Parathyroid adenoma (tissue), 2 donors: ENCODE measurements at regions not wholly inside any gene's neighbourhood (a gene's known extent, or its start where the extent isn't known, plus 50 kb on each side); places are given as distances from the start of the nearest gene placed in this dataset.

Experiments used
- H2AFZ ChIP-seq: fragments of 300-600 bp; sonication (generic); one replicate; pipeline ENCODE4 v1.7.0; 2017; ENCODE audit warnings: antibody characterized with exemption, mild to moderate bottlenecking
- H3K27ac ChIP-seq: fragments of 300-600 bp; sonication (generic); one replicate; pipeline ENCODE4 v1.7.0; 2017
- H3K27me3 ChIP-seq: fragments of 300-600 bp; sonication (generic); one replicate; pipeline ENCODE4 v1.7.0; 2017; ENCODE audit warnings: low read length; ENCODE audit not compliant: control insufficient read depth, insufficient read depth
- H3K36me3 ChIP-seq: fragments of 300-600 bp; sonication (generic); one replicate; pipeline ENCODE4 v1.7.0; 2017; ENCODE audit warnings: low read length; ENCODE audit not compliant: control insufficient read depth, insufficient read depth
- H3K4me1 ChIP-seq: fragments of 300-600 bp; sonication (generic); one replicate; pipeline ENCODE4 v1.7.0; 2017; ENCODE audit warnings: control low read depth
- H3K4me2 ChIP-seq: fragments of 300-600 bp; sonication (generic); one replicate; pipeline ENCODE4 v1.7.0; 2017; ENCODE audit warnings: low read length
- H3K4me3 ChIP-seq: fragments of 300-600 bp; sonication (generic); one replicate; pipeline ENCODE4 v1.7.0; 2017; ENCODE audit warnings: low read depth, low read length
- H3K79me2 ChIP-seq: fragments of 300-600 bp; sonication (generic); one replicate; pipeline ENCODE4 v1.7.0; 2017; ENCODE audit warnings: control low read depth
- H3K9ac ChIP-seq: fragments of 300-600 bp; sonication (generic); one replicate; pipeline ENCODE4 v1.7.0; 2017; ENCODE audit warnings: mild to moderate bottlenecking
- H3K9me3 ChIP-seq: fragments of 300-600 bp; sonication (generic); one replicate; pipeline ENCODE4 v1.7.0; 2017; ENCODE audit warnings: low read length; ENCODE audit not compliant: control insufficient read depth
- CTCF ChIP-seq: fragments of 300-600 bp; sonication (generic); IDR thresholded peaks from one replicate; pipeline ENCODE4 v1.7.0; 2017; ENCODE audit warnings: antibody characterized with exemption, mild to moderate bottlenecking
- donor health status: primary hyperparathyroidism.

GRCh38 chr7:13641714-13642113 is 347.8 kb downstream of the ETV1 start:
- H3K36me3 ChIP-seq: no peaks in the 10 kb centered on the region
- TF ChIP-seq CTCF: no peak
- H3K4me1 ChIP-seq: no peaks in the 10 kb centered on the region
- no peak overlapping the region for H3K27ac ChIP-seq
- no peak overlapping the region for H3K4me3 ChIP-seq
- no peak overlapping the region for H2AFZ ChIP-seq
- no peaks in the 10 kb centered on the region for H3K79me2 ChIP-seq
- no peak overlapping the region for H3K9ac ChIP-seq
- H3K4me2 ChIP-seq: no peak overlapping the region
- H3K27me3 ChIP-seq: no peaks in the 10 kb centered on the region
- no peaks in the 10 kb centered on the region for H3K9me3 ChIP-seq

GRCh38 chr7:13651167-13651566 is 338.3 kb downstream of the ETV1 start:
- Histone ChIP-seq H3K79me2 (no peaks in the 10 kb centered on the region), H3K27ac (no peak overlapping the region), H3K9me3 (no peaks in the 10 kb centered on the region), H3K4me2 (no peak overlapping the region), H3K27me3 (no peaks in the 10 kb centered on the region), H3K4me3 (no peak overlapping the region), H3K9ac (no peak overlapping the region), H2AFZ (no peak overlapping the region), H3K36me3 (no peaks in the 10 kb centered on the region), H3K4me1 (no peaks in the 10 kb centered on the region)
- no peak for TF ChIP-seq CTCF

GRCh38 chr7:13656330-13656729 is 333.1 kb downstream of the ETV1 start:
- no peaks in the 10 kb centered on the region for H3K27me3 ChIP-seq
- no peaks in the 10 kb centered on the region for H3K36me3 ChIP-seq
- no peak overlapping the region for H3K9ac ChIP-seq
- no peaks in the 10 kb centered on the region for H3K9me3 ChIP-seq
- no peak for TF ChIP-seq CTCF
- no peak overlapping the region for H3K27ac ChIP-seq
- no peak overlapping the region for H3K4me3 ChIP-seq
- H3K4me2 ChIP-seq: no peak overlapping the region
- no peaks in the 10 kb centered on the region for H3K4me1 ChIP-seq
- no peaks in the 10 kb centered on the region for H3K79me2 ChIP-seq
- no peak overlapping the region for H2AFZ ChIP-seq

GRCh38 chr7:13673290-13673689 is 316.2 kb downstream of the ETV1 start:
- H3K27ac ChIP-seq: no peak overlapping the region
- no peak for TF ChIP-seq CTCF
- no peaks in the 10 kb centered on the region for H3K4me1 ChIP-seq
- H3K36me3 ChIP-seq: no peaks in the 10 kb centered on the region
- no peaks in the 10 kb centered on the region for H3K27me3 ChIP-seq
- no peaks in the 10 kb centered on the region for H3K9me3 ChIP-seq
- H3K4me2 ChIP-seq: no peak overlapping the region
- no peak overlapping the region for H3K9ac ChIP-seq
- no peak overlapping the region for H3K4me3 ChIP-seq
- no peaks in the 10 kb centered on the region for H3K79me2 ChIP-seq
- no peak overlapping the region for H2AFZ ChIP-seq

GRCh38 chr7:13682626-13683025 is 306.8 kb downstream of the ETV1 start:
- Histone ChIP-seq H3K4me3 (no peak overlapping the region), H3K4me2 (no peak overlapping the region), H3K36me3 (no peaks in the 10 kb centered on the region), H3K4me1 (no peaks in the 10 kb centered on the region), H3K27ac (no peak overlapping the region), H2AFZ (no peak overlapping the region), H3K9ac (no peak overlapping the region), H3K9me3 (no peaks in the 10 kb centered on the region), H3K27me3 (no peaks in the 10 kb centered on the region), H3K79me2 (no peaks in the 10 kb centered on the region)
- TF ChIP-seq CTCF: no peak
